ENCODE measurements at regions not wholly inside any gene's neighbourhood (a gene's known extent, or its start where the extent isn't known, plus 50 kb on each side); places are given as distances from the start of the nearest gene placed in this dataset.
"Not testable (repeated sequence)": the region's sequence is repeated elsewhere in the genome, so short reads cannot be mapped to it uniquely, and the experiment has no call there.

DNA sequence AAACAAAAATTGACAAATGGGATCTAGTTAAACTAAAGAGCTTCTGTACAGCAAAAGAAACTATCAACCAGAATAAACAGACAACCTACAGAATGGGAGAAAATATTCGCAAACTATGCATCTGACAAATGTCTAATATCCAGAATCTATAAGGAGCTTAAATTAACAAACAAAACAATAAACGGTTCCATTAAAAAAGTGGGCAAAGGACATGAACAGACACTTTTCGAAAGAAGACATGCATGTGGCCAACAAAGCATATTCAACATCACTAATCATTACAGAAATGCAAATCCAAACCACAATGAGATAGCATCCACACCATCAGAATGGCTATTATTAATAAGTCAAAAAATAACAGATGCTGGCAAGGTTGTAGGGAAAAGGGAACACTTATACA, 50.5 kb upstream of the MED13L start:
- not testable (repeated sequence) for H3K36me3 Mint-ChIP-seq

DNA sequence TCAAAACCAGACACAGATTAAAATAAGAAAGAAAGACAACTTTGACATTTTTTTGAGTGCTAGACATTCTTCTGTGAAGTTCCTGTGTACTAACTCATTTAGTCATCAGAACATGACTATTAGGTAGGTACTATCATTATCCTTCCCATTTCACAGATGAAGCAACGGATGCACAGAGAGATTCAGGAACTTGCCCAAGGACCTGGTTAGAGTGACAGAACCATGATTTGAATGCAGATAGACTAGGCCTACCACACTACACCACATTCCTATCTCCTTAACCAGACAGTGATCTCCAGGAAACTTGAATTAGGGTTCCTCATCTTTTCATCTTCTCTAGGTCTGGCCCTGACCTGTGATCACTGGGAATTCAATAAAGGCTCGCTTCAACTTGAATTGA, 54.4 kb upstream of the MED13L start:
- Mint-ChIP-seq H3K36me3 (no peaks in the 10 kb centered on the region), H3K27ac (no peak overlapping the region), H3K27me3 (peaks cover 3 to 6% of the 10 kb centered on the region in 2 donors), H3K4me1 (ENCODE audit: low read depth in 2 of 2) (peaks cover 3 to 5% of the 10 kb centered on the region in 2 donors), H3K9me3 (no peaks in the 10 kb centered on the region), H3K4me3 (no peak overlapping the region)
- DNase-seq (ENCODE audit: low spot score) (no peak), ATAC-seq (no peak)

More for the DNA sequence above, 50.5 kb upstream of the MED13L start:
- H3K27ac Mint-ChIP-seq; H3K27me3 Mint-ChIP-seq; H3K4me3 Mint-ChIP-seq; H3K9me3 Mint-ChIP-seq; DNase-seq (ENCODE audit: low spot score); ATAC-seq: not testable (repeated sequence)
- peaks cover 22 to 23% of the 10 kb centered on the region in 2 donors for H3K4me1 Mint-ChIP-seq (ENCODE audit: low read depth in 2 of 2)

DNA sequence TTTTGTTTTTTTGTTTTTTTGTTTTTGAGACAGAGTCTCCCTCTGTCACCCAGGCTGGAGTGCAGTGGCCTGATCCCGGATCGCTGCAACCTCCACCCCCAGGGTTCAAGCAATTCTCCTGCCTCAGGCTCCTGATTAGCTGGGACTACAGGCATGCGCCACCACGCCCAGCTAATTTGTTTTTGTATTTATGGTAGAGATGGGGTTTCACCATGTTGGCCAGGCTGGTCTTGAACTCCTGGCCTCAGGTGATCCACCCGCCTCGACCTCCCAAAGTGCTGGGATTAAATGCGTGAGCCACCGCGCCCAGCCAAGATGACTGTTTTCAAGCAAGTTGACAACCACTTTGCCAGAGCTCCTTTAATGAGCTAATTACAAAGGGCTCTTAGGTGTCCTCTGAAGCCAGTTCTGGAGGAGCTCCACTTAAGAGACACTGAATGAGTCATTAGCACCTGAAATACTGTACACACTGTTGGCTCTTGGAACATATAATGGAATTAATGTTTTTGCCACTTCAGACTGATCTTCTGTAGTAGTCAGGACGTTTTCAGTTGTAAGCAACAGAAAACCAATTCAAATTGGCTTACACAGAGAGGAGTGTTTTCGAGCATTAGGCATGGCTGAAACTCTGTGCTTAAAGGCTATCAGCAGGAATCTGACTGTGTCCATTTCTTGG, 55.4 kb upstream of the MED13L start:
- Mint-ChIP-seq H3K27me3 (peaks cover 3 to 6% of the 10 kb centered on the region in 2 donors), H3K4me1 (ENCODE audit: low read depth in 2 of 2) (peaks cover 3 to 5% of the 10 kb centered on the region in 2 donors), H3K27ac (no peak overlapping the region), H3K9me3 (no peaks in the 10 kb centered on the region), H3K4me3 (no peak overlapping the region), H3K36me3 (no peaks in the 10 kb centered on the region)
- no peak for DNase-seq (ENCODE audit: low spot score)
- no peak for ATAC-seq

DNA sequence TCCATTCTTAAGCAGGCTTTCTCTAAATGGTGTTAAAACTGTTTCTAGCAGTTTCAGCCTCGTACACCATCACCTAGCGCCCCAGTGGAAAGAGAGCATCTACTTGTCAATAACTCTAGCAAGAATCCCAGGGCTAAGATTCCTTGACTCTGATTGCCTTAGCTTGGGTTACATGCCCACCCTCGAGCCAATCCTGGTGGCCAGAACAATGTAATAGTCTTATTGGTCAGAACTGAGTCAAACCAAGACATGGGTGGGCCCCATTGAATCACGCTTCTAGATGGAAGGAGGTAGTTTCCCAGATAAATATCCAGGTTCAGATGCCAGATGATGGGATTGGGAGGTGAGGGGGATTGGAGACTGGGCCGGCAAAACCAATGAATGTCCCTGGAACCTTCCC, 55.9 kb upstream of the MED13L start:
- Mint-ChIP-seq H3K9me3 (no peaks in the 10 kb centered on the region), H3K36me3 (no peaks in the 10 kb centered on the region), H3K27me3 (peaks cover 3 to 6% of the 10 kb centered on the region in 2 donors), H3K4me3 (no peak overlapping the region), H3K27ac (no peak overlapping the region), H3K4me1 (ENCODE audit: low read depth in 2 of 2) (peaks cover 3 to 9% of the 10 kb centered on the region in 2 donors)
- ATAC-seq (no peak), DNase-seq (ENCODE audit: low spot score) (no peak)

DNA sequence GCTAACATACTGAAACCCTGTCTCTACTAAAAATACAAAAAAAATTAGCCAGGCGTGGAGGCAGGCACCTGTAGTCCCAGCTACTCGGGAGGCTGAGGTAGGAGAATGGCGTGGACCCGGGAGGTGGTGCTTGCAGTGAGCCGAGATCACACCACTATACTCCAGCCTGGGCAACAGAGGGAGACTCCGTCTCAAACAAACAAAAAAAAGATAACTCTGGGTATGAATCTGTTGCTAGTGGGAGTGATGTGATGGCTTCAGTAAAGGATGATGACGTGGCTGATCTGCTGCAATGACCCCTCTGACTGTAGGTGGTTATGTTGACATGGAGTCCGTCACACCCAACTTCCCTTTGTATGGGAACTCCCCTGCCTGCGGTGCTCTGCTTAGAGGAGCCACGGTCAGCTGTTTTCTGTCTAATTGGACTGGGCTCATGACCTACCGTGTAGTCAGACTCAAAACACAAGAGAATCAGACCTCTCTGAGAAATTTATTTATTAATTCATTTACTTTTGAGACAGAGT, 59.1 kb upstream of the MED13L start:
- peak; percentile 45 to 68 for ATAC-seq
- Mint-ChIP-seq H3K27me3 (peaks cover 3 to 6% of the 10 kb centered on the region in 2 donors), H3K4me1 (ENCODE audit: low read depth in 2 of 2) (peaks cover 3 to 10% of the 10 kb centered on the region in 2 donors), H3K9me3 (no peaks in the 10 kb centered on the region), H3K4me3 (no peak overlapping the region), H3K27ac (peak overlapping the region; percentile 53), H3K36me3 (no peaks in the 10 kb centered on the region)
- no peak for DNase-seq (ENCODE audit: low spot score)

DNA sequence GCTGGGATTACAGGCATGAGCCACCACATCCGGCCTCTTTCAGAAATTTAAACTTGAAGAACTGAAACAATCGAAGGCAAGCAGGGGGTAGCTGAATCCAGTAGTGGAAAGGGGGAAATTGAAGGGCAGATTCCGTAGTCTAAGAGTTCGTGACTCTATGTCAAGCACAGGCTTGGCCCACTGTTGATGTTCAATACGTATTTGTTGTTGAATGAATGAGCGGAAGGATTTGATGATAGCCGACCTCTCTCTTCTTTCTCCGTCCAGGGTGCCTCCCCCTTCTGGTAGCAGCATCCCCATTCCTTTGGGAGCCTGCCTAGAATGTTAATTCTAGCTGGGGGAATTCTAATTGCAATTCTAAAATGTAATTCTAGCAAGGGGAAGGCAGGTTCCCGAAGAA, 59.8 kb upstream of the MED13L start:
- Mint-ChIP-seq H3K9me3 (no peaks in the 10 kb centered on the region), H3K27me3 (peaks cover 3 to 6% of the 10 kb centered on the region in 2 donors), H3K27ac (no peak overlapping the region), H3K4me3 (no peak overlapping the region), H3K36me3 (no peaks in the 10 kb centered on the region), H3K4me1 (ENCODE audit: low read depth in 2 of 2) (peaks cover 3 to 10% of the 10 kb centered on the region in 2 donors)
- DNase-seq (ENCODE audit: low spot score) (no peak), ATAC-seq (no peak)

DNA sequence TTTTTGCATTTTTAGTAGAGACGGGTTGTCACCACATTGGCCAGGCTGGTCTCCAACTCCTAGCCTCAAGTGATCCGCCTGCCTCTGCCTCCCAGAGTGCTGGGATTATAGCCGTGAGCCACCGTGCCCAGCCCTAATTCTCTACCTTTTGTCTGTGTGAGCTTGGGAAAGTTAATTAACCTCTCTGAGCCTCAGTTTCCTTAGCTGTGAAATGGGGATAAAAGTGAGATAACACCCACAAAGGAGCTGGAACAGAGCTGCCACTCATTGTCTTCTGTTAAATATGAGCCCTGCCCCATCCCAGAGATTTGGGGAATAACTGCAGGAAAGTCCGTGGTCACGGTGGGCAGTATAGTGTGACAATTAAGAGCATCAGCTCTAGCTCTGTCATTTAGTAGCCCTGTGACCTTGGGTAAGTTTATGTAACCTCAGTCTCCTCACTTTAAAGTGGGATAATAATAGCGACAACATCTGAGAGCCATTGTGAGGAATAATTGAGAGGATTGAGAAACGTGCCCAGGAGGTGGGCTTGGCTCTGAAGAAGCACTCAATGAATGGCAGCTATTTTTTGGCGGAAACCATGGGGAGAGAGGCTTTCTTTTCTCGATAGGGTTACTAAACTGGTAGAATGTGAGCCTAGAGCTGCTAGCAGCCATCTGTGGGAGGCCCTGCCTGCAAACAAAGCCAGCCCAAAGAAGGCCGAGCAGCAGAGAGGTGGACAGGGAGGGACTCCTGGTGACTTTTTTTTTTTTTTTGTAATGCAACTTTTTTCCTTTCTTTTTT, 60.8 kb upstream of the MED13L start:
- ATAC-seq (peak in 1 of 2 donors; percentile 59), DNase-seq (ENCODE audit: low spot score) (no peak)
- Mint-ChIP-seq H3K27ac (peak overlapping the region in 1 of 2 donors; percentile 49), H3K36me3 (no peaks in the 10 kb centered on the region), H3K4me1 (ENCODE audit: low read depth in 2 of 2) (peaks cover 3 to 10% of the 10 kb centered on the region in 2 donors), H3K9me3 (no peaks in the 10 kb centered on the region), H3K27me3 (peaks cover 3 to 6% of the 10 kb centered on the region in 2 donors), H3K4me3 (no peak overlapping the region)

DNA sequence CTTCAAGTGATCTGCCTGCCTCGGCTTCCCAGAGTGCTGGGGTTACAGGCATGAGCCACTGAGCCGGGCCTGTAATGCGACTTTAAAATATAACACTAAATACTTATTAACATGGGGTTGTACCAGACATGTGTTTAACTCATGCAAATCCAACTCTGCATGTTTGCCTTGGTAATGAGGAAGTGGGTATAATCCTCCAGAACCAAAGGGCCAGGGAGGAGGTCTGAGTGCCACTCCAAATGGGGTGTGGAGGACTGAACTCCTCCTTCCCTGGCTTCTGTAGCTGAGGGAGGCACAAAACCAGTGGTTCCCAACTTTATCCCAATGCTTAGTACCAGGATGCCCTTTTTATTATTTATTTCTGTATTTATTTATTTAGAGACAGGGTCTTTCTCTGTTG, 61.6 kb upstream of the MED13L start:
- H3K27me3 Mint-ChIP-seq: peaks cover 3 to 6% of the 10 kb centered on the region in 2 donors
- H3K36me3 Mint-ChIP-seq: no peaks in the 10 kb centered on the region
- ATAC-seq (no peak), DNase-seq (ENCODE audit: low spot score) (no peak)
- no peak overlapping the region for H3K4me3 Mint-ChIP-seq
- H3K4me1 Mint-ChIP-seq (ENCODE audit: low read depth in 2 of 2): peaks cover 3 to 10% of the 10 kb centered on the region in 2 donors
- no peaks in the 10 kb centered on the region for H3K9me3 Mint-ChIP-seq
- no peak overlapping the region for H3K27ac Mint-ChIP-seq

DNA sequence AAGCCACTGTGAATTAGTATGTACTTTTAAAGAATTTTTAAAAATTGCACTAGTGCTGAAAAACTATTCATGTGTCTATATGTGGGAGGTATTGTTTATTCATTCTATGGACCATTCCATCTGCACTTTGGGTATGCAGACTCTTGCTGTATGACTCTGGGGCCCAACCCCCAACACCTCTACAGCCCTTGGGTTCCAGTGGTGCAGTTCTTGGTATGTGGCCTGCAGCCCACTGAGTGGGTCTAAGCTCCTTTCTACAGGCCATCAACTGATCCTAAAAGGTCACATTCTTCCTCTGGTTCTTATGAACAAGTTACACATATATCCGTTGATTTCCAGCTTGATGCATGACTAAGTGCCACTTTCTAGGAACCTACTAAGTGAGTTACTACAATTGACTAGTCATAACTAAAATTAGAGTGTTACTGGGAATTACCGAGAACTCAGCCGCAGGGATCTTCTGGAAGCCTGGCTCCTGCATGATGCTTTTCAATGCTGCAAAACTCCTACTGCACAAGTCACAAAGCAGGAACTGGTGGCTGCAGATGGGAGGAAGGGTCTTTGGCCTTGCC, 62.4 kb upstream of the MED13L start:
- Mint-ChIP-seq H3K27me3 (peaks cover 3 to 6% of the 10 kb centered on the region in 2 donors), H3K4me3 (no peak overlapping the region), H3K36me3 (no peaks in the 10 kb centered on the region), H3K9me3 (no peaks in the 10 kb centered on the region), H3K4me1 (ENCODE audit: low read depth in 2 of 2) (peaks cover 3 to 10% of the 10 kb centered on the region in 2 donors), H3K27ac (no peak overlapping the region)
- ATAC-seq: no peak
- DNase-seq (ENCODE audit: low spot score): no peak

DNA sequence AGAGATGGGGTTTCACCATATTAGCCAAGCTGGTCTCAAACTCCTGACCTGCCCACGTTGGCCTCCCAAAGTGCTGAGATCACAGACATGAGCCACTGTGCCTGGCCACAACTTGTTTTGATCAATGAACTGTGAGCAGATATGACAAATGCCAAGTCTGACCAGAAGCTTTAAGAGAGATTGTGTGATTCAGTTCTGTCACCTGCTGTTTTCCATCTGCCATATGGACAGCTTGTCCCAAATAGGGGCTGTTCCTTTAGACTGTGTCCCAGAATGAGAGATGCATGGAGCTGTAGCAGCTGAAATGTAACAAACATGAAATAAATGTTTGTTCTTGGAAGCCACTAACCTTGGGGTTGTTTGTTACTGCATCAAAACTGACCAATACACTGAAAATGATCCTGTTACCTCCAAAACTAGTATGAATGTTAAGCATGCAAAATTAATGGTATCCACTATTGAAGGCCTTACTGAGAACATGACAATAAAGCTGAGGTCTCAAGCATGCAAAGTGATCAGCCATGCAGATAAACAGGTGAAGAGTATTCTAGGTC, 65.9 kb upstream of the MED13L start:
- H3K4me3 Mint-ChIP-seq: no peak overlapping the region
- peaks cover 2 to 8% of the 10 kb centered on the region in 2 donors for H3K27me3 Mint-ChIP-seq
- H3K4me1 Mint-ChIP-seq (ENCODE audit: low read depth in 2 of 2): peaks cover 0 to 1% of the 10 kb centered on the region in 2 donors
- ATAC-seq (no peak), DNase-seq (ENCODE audit: low spot score) (no peak)
- H3K9me3 Mint-ChIP-seq: no peaks in the 10 kb centered on the region
- H3K36me3 Mint-ChIP-seq: no peaks in the 10 kb centered on the region
- H3K27ac Mint-ChIP-seq: no peak overlapping the region

DNA sequence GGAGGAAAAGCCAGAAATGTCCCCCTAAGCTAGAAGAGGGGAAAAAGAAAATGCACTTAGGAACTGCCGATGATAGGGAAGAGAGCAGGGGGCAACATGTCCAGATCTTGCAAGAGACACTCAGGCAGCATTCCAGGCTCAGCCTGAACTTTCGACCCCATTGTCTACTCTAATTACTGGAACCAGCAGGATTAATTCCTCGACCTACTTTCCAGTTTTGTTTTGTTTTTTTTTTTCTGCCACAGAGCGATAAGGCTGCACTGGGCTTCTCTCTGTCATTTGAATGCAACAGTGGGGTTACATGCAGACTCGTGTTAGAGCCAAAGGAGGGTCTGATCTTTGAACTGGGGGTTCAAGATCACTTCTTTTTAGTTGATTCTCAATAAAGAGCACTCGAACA, 68.7 kb upstream of the MED13L start:
- H3K4me1 Mint-ChIP-seq (ENCODE audit: low read depth in 2 of 2): no peaks in the 10 kb centered on the region
- peaks cover 2 to 8% of the 10 kb centered on the region in 2 donors for H3K27me3 Mint-ChIP-seq
- H3K9me3 Mint-ChIP-seq: no peaks in the 10 kb centered on the region
- DNase-seq (ENCODE audit: low spot score) (no peak), ATAC-seq (no peak)
- no peak overlapping the region for H3K4me3 Mint-ChIP-seq
- no peak overlapping the region for H3K27ac Mint-ChIP-seq
- no peaks in the 10 kb centered on the region for H3K36me3 Mint-ChIP-seq

DNA sequence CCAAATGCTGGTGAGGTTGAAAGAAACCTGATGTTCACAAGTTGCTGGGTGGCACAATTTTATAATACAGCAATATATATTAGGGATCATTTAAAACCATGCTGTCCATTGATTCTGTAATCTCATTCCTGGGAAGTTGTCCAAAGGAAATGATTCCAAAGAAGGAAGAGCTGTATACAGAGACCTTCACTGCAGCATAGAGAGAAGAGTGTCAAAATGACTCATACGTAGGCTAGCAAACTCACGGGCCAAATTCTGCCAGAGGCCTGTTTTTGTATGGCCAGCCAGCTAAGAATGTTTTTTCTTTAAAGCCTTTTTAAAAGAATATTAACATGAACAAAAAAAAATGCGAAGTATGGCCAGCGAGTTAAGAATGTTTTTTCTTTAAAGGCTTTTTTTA, 69.2 kb upstream of the MED13L start:
- no peak for DNase-seq (ENCODE audit: low spot score)
- no peaks in the 10 kb centered on the region for H3K9me3 Mint-ChIP-seq
- H3K4me3 Mint-ChIP-seq: no peak overlapping the region

DNA sequence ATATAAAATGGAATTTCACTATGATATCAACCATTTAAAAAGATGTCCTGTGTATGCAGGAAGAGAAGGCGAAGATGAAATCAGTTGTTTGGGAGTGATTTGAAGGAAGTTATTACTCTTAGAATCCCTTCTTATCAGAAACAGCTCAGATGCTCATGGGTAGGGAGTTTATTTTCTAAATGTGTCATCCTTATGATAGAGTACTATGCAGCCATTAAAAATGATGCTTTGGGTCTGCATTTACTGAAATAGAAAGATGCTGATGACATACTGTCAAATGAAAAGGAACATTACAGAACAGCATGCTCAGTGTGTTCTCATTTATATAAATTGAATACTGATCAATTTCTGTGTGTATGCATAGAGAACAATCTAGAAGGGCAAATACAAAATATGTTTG, 69.8 kb upstream of the MED13L start:
- Mint-ChIP-seq H3K4me3 (no peak overlapping the region), H3K36me3 (no peaks in the 10 kb centered on the region), H3K4me1 (ENCODE audit: low read depth in 2 of 2) (no peaks in the 10 kb centered on the region), H3K9me3 (no peaks in the 10 kb centered on the region), H3K27me3 (peaks cover 2 to 8% of the 10 kb centered on the region in 2 donors), H3K27ac (no peak overlapping the region)
- DNase-seq (ENCODE audit: low spot score) (no peak), ATAC-seq (no peak)

More for the DNA sequence above, 69.2 kb upstream of the MED13L start:
- no peak overlapping the region for H3K27ac Mint-ChIP-seq
- H3K4me1 Mint-ChIP-seq (ENCODE audit: low read depth in 2 of 2): no peaks in the 10 kb centered on the region
- peaks cover 2 to 8% of the 10 kb centered on the region in 2 donors for H3K27me3 Mint-ChIP-seq
- H3K36me3 Mint-ChIP-seq: no peaks in the 10 kb centered on the region
- ATAC-seq: no peak
